ENCODE measurements at regions not wholly inside any gene's neighbourhood (a gene's known extent, or its start where the extent isn't known, plus 50 kb on each side); places are given as distances from the start of the nearest gene placed in this dataset.

GRCh38 chr6:8182902-8183665 is 80.7 kb upstream of the EEF1E1 start:
- H3K4me1 Mint-ChIP-seq (ENCODE audit: low read depth): peaks cover 16% of the 10 kb centered on the region
- H3K27ac Mint-ChIP-seq: no peak overlapping the region
- no peaks in the 10 kb centered on the region for H3K9me3 Mint-ChIP-seq (ENCODE audit: low read depth)
- peaks cover 12% of the 10 kb centered on the region for H3K27me3 Mint-ChIP-seq
- no peak for DNase-seq (ENCODE audit: low spot score, unreplicated experiment)
- no peak overlapping the region for H3K4me3 Mint-ChIP-seq (ENCODE audit: low read depth)
- TF ChIP-seq CTCF (IDR thresholded peaks at IDR 0.05; ENCODE audit: unreplicated experiment): no peak
- peaks cover 1% of the 10 kb centered on the region for H3K36me3 Mint-ChIP-seq (ENCODE audit: insufficient read depth)

- Mint-ChIP-seq H3K36me3 (ENCODE audit: insufficient read depth) (peaks cover 1% of the 10 kb centered on the region), H3K27me3 (peaks cover 12% of the 10 kb centered on the region), H3K4me3 (ENCODE audit: low read depth) (no peak overlapping the region), H3K4me1 (ENCODE audit: low read depth) (peaks cover 16% of the 10 kb centered on the region), H3K9me3 (ENCODE audit: low read depth) (no peaks in the 10 kb centered on the region), H3K27ac (no peak overlapping the region)
- TF ChIP-seq CTCF (IDR thresholded peaks at IDR 0.05; ENCODE audit: unreplicated experiment): no peak
- DNase-seq (ENCODE audit: low spot score, unreplicated experiment): no peak
These were observed 79.8 kb upstream of the EEF1E1 start for GRCh38 chr6:8181951-8182845.

GRCh38 chr6:8181160-8181881 is 79.0 kb upstream of the EEF1E1 start:
- Mint-ChIP-seq H3K9me3 (ENCODE audit: low read depth) (no peaks in the 10 kb centered on the region), H3K36me3 (ENCODE audit: insufficient read depth) (peaks cover 1% of the 10 kb centered on the region), H3K4me3 (ENCODE audit: low read depth) (no peak overlapping the region)

GRCh38 chr6:8180327-8181159 is 78.2 kb upstream of the EEF1E1 start:
- Mint-ChIP-seq H3K9me3 (ENCODE audit: low read depth) (no peaks in the 10 kb centered on the region), H3K36me3 (ENCODE audit: insufficient read depth) (no peaks in the 10 kb centered on the region), H3K4me3 (ENCODE audit: low read depth) (no peak overlapping the region), H3K27me3 (peaks cover 12% of the 10 kb centered on the region), H3K4me1 (ENCODE audit: low read depth) (peaks cover 16% of the 10 kb centered on the region), H3K27ac (peak overlapping the region; percentile 52)
- DNase-seq (ENCODE audit: low spot score, unreplicated experiment): no peak
- no peak for TF ChIP-seq CTCF (IDR thresholded peaks at IDR 0.05; ENCODE audit: unreplicated experiment)

More at GRCh38 chr6:8181160-8181881, 79.0 kb upstream of the EEF1E1 start:
- Mint-ChIP-seq H3K27me3 (peaks cover 12% of the 10 kb centered on the region), H3K4me1 (ENCODE audit: low read depth) (peaks cover 16% of the 10 kb centered on the region), H3K27ac (no peak overlapping the region)
- DNase-seq (ENCODE audit: low spot score, unreplicated experiment): no peak
- TF ChIP-seq CTCF (IDR thresholded peaks at IDR 0.05; ENCODE audit: unreplicated experiment): no peak
